HG02870 (cell line): ENCODE measurements at regions not wholly inside any gene's neighbourhood (a gene's known extent, or its start where the extent isn't known, plus 50 kb on each side); places are given as distances from the start of the nearest gene placed in this dataset.

Experiments used
- ATAC-seq: cut with Tn5 transposase; IDR thresholded peaks from one replicate; pipeline ENCODE4 v1.9.1; 2021; ENCODE audit warnings: mild to moderate bottlenecking, moderate library complexity; ENCODE audit not compliant: unreplicated experiment

DNA sequence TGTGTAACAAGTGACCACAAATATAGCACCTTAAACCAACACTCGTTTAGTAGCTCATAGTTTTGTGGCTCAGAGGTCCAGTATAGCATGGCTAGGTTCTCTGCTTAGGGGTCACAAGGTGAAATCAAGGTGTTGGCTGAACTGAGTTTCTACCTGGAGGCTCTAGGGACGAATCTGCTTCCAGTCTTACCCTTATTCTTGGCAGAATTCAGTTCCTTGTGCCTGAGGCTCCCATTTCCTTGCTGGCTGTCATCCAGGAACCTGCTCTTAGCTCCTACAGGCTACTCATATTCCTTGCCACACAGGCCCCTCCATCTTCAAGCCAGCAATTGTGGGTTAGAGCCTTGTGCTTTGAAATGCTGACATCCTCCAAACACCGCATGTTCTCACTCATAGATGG lies 212.3 kb upstream of the CDH13 start:
- no peak for ATAC-seq

DNA sequence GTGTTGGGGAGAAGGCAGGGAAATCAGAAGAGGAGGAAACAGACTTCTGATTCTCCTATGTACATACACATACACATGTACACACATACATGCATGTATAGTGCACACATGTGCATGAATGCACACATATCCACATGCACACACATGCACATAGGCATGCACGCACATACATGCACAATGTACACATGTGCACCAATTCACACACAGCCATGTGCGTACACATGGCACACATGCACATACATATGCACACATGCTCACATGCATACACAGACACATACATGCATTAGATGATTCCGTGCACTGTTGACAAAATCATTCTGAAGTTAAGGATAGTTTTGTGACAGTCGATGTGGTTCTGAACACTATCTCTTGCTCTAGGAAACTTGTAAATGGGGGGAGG lies 214.0 kb upstream of the CDH13 start:
- ATAC-seq: no peak

DNA sequence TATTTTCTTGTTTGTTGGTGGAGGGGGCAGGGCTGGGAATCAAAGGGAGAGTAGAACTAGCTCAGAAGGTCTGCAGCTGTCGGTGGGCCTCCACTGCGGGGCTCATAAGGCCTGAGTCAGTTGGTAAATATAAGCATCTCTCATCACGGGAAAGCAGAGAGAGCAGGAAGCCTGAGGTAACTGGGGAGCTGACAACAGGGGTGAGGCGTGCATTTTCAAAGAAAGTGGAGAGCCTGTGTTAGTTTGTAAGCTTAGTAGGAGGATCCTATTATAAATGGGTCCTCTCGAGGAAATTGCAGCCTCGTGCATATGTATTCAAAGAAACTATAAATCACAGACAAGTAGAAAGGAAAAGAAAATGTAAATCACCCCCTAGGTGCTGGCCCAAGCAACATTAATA lies 221.0 kb upstream of the CDH13 start:
- no peak for ATAC-seq

DNA sequence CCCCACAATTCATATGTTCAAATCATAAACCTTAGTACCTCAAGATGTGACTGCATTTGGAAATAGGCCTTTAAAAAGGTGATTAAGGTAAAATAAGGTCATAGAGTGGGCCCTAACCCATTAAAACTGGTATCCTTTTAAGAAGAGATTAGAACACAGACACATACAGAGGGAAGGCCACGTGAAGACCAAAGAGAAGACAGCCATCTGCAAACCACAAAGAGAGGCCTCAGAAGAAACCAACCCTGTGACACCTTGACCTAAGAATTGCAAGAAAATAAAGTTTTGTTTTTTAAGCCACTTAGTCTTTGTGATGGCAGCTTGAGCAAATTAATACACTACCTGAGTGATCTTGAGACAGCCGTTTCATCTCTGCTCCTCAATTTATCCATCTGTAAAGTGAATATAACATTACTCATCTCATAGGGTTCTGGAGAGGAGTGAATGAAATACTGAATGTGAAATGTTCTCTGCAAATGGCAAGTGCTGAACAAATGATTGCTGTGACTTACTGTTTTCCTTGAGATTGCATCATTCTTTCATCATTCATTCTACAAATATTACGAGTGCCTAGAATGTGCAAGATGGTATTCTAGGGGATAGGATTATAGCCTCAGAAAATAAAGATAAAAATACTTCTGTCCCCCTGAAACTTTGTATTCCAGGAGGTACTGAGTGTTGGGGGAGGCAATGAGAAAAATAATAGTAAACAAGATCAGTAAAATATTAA lies 222.0 kb upstream of the CDH13 start:
- no peak for ATAC-seq

DNA sequence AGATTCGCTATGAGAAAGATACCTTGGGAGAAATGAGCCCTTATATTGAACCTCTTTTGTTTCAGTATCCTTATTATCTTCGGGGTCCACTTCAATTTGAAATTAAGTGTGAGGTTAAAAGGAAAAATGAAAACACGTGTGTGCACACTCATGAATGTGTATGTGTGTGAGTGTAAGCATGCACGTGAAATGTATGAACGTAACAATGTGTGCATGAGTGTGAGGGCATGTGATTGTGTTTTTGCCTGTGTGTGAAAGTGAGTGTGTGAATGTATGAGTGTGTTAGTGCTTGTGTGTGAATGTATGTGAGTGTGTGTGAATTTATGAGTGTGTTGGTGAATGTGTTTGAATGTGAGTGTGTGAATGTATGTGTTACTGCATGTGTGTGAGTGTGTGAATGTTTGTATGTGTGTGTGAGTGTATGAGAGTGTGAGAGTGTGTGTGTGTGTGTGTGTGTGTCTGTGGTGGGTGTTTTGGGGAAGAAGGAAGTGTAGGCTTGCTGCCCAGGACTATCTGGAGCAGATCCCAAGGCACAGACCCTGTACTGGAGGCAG lies 224.0 kb upstream of the CDH13 start:
- ATAC-seq: no peak

DNA sequence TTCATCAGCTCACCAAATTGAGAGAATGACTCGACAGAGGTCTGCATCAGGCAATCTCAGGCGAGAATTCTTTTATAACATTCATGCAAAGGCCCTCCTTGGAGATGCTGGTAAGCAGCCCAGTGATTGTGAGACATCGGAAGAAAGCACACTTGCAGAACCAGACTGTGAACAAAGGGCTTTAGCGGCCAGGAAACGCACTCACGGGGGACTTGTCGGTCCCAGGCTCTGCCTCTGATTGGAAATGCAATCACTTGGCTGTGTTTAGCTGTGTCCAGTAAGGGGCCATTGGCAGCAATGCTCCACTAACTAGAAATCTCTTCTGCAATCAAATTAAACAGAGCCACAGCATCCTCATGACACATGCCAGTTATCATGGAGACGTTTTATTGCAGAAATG lies 226.7 kb upstream of the CDH13 start:
- no peak for ATAC-seq

DNA sequence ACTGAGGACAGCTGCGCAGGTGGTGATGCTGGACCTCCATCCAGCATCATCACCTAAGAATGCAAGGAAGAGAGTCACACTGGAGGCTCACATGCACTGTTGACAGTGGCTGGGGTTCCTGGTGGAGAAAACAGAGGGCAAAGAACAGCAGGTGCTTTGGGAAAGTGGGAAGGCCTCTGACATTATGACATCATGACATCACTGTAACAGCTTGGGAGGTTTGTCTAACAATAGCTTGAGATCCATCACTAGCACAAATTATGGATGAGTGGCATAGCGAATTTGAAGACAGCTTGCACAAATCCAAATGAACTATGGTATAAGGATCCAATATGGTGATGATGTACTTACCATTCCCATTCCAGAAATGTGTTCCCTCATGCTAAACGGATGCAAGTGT lies 226.5 kb upstream of the MPHOSPH6 start:
- ATAC-seq: no peak

DNA sequence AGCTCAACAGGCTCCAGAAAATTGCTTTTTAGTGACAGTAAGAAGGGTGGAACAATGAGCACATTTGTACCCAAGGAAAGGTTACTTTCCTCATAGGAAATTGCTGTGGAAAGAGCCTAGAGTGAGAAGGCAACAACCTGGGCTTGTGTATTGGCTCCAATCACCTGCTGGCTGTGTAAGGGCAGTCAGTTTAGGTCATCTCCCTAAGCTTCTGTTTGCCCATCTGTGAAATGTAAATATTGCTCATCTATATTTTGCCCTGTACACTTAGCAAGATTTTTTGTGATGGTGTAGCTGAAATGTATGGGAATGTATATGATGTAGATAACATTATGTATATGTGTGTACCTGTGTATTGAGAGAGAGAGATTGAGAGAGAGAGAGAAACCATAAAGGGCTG lies 225.2 kb upstream of the MPHOSPH6 start:
- ATAC-seq: no peak

DNA sequence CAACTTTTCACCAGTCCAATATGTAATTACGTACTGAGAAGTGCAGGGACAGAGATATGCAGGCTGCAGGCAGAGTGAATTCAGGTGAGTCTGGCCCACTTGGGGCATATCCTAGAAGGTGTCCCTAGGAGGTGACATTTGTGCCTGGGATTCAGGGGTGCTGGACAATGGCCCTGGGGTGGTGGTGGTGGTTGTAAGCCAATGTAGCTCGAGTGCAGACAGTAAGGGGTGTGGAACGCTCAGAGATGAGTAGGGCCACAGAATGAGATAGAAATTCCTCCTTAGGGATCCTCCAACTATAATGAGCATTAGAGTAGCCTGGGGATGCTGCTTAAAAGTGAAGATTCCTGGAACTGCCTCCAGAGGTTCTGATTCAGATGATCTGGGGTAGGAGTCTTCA lies 221.7 kb upstream of the MPHOSPH6 start:
- ATAC-seq: no peak

DNA sequence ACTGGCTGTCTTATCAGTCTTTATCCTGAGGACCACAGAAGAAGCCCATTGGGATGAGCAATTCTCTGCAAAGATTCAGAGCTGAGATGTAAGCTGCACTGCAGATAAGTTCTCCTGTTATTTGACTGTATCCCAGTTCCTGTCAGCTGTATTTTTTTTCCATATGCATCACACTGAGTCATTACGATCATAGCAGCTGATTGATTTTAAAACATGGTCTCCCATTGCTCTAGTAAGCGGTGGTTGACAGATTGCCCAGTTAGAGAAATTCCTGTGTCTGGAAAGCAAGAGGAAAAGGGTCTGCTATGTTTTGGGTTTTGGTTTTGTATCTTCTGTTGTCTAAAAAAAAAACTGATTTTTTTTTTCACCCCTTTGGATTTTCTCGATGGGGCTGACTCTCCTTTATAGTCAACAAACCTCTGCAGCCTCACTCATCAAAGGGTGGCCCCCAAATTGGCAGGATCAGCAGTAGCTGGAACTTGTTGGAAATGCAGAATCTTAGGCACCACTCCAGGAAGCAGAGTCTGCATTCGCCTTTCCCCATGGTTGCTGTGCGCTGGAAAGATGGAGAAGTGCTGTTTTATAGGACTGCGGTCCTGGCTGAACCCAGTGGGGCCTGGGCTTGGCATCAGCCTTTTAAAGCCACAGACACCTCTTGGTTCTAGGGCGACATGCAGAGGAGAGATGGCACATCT lies 220.1 kb upstream of the MPHOSPH6 start:
- ATAC-seq: no peak

DNA sequence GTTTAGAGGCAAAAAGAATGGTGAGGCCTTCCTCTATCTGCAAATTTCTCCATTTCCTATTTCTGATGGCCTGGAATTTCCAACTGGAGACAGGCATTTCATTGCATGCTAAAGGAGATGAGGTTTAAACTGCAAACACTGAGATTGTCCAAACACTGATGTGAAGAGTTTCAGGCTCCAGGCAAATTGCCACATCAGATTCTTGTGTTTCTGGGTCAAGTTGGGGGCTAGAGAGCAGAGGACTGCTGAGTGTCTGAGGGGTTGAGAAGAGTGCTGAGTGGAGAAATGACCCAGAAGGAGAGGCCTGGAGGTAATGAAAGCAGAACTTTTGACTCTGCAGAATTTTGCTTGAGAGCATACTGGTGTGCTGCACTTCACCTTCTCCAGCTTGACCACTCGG lies 216.7 kb upstream of the MPHOSPH6 start:
- no peak for ATAC-seq

DNA sequence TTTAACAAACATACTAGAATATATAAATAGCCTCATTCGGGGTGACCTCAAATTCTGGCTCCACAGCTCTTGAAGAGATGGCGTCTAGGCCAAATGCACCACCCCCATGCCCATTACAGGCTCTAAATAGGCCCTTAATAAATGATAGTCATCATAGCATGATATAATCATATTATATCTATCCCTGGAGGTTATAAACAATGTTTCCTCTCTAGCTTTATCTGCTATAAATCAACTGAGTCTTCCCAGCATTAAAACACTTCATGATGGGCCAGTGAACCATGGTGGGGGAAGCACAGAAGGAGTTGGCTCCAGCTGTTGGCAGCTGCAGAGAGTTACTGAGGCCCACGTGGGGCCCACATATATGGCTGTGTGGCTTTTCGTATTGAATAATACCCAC lies 214.9 kb upstream of the MPHOSPH6 start:
- no peak for ATAC-seq

DNA sequence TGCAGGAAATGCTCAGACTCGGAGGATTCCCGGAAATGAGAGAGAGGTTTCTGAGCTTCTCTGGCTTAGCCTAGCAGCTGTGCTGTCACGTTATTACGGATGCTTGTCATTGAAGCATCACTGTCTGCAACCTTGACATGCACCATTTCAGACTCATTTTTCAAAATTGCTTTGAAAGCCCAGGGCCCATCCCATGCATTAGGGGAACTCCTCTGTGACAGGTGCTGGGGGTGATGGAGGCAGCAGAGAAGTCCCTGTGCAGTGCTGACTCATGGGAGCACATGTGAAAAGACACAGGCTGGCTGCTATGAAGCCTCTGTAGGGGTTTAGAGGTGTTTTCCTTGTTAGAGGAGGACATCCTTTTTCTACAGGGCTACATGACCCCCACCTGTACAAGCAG lies 214.0 kb upstream of the MPHOSPH6 start:
- ATAC-seq: no peak

DNA sequence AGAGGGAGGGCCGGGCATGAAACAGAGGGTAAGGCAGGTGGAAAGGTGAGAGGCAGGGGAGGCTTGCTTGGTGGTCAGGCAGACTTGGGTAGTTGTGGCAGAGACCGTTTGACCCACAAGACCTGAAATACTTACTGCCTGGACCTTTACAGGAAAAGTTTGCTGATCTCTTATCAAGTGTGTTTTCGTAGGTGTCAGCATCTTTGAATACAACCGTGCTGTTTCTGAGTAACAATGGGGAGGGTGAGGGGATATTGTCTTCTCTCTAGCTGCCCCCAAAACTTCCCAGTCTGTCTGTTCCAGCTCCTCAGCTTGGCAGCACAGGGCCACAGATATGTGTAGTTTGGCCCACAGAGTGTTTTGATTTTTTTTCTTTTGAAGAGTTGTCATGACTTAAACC lies 212.5 kb upstream of the MPHOSPH6 start:
- no peak for ATAC-seq

DNA sequence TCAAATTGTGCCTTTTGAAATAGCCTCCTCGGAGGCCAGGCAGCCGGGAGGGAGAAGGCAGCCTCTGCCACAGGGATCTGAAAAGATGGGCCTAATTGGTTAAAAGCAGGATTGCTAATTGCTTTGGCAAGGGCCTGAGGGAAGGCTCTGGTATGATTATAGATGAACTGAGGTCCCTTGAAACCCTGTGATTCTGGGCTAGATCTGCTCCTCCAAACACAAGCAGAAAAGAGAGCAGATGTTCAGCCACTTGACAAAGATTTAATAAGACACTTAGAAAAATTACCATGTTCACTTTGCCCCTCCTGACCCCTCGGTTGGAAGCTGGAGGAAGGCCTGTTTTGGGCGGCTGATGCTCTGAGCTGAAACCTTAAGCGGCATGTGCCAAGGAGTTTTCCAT lies 209.5 kb upstream of the MPHOSPH6 start:
- ATAC-seq: no peak

DNA sequence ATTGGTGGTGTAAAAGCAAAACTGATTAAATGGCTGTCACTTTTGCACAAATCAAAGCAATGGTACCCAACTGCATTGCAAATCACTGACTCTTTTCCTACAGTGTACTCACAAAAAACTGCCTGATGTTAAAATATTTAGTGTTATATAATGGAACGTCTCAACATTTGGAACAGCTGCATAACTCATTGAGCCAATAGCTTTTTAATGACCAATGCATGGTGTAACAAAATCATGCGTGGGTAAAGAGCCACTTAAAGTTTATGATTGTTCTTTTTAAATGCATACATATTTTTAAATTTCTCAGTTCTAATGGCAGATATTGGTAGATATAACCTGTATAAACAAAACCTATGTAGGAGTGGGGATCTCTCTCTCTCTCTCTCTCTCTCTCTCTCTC lies 204.0 kb upstream of the MPHOSPH6 start:
- no peak for ATAC-seq

DNA sequence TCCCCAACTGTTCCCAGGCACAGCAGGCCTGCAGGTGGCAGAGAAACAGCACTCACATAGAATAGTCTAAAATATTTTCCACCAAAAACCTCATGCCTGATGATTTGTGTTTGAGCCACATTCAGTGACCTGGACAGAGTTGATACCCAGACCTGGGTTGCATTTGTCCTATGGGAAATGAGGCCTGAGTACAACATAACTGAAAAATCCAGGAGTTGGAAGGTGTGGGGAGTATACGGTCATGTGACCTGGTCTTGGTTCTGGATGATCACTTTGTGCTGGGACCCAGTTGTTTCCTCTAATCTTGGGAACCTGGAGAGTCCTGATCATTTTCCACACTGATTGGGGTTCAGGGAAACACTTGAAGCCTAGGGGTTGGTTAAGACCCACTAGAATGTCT lies 200.3 kb upstream of the MPHOSPH6 start:
- no peak for ATAC-seq

DNA sequence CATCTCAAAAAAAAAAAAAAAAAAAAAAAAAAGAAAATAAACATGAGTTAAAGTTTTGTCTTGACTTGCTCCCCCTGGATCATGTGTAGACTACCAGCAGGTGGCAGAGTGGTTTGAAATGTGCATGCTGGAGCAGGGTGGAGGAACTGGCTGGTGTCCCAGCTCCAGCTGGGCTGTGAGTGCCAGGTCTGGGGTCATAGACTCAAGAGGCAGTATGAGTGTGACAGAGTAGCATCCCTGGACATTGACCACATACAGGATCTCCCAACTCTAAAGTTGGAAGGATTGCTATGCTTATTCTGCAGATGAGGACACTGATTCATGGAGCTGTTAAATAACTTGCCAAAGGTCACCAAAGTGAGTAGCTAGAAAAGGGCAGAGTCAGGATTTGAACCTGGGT lies 198.0 kb upstream of the MPHOSPH6 start:
- no peak for ATAC-seq

DNA sequence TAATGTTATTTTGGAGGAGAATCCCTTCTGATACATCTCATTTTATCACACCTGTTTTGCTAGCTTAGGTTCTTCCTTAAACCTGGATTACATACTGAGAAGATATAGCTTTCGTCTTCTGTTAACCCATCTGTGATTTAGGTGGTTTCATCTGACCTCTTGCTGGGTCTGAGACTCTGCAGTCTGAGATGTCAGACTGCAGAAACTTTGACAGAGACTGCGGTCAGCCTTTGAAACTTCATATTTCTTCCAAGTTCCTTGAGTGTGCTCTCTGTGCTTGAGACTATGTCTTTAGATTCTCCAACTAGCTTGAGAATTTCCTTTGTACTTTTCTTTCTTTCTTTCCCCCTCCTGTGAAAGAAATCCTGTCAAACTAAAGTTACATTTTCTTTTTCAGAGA lies 196.4 kb upstream of the MPHOSPH6 start:
- ATAC-seq: no peak

DNA sequence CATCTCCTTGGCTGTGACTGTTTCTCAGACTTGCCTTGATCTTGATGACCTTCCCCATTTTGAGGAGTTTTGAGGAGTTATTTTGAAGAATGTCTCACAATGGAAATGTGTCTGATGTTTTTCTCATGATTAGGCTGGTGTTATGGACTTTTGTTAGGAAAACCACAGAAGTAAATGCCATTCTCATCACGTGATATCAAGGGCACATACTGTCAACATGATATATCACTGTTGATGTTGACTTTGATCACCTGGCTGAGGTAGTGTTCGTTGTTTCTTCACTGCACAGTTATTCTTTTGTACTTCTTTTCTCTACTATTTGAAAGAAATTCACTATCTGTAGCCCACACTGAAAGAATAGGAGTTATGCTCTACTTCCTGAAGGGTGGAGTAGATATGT lies 194.7 kb upstream of the MPHOSPH6 start:
- no peak for ATAC-seq

DNA sequence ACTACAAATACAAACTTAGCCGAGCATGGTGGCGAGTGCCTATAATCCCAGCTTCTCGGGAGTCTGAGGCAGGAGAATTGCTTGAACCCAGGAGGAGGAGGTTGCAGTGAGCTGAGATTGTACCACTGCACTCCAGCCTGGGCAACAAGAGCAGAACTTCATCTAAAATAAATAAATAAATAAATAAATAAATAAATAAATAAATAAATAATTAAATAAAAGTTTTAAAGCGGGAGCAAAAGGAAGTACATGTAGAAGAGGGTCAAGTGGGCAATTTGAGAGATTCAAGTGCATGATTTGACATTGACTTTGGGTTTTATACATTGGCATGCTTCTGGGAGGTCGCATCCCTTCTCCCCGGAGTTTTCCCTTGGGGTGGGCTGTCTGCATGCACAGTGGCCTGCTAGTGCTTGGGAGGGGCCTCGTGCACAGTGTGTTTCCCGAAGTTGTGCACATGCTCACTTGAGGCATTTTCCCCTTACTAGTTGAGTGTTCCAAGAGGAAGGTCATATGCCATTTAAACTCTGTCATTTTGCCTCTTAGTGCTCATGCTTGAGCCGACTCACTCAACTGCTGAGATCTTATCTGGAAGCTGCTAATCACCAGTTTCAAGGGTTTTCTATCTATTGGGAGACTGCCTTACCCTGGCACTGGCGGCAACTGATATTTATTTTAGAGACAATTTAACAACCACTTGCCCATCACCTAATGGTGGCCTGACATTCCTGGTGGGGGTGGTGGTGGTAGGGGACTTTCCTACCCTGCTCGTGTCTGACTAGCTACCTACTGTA lies 193.2 kb upstream of the MPHOSPH6 start:
- ATAC-seq: no peak

DNA sequence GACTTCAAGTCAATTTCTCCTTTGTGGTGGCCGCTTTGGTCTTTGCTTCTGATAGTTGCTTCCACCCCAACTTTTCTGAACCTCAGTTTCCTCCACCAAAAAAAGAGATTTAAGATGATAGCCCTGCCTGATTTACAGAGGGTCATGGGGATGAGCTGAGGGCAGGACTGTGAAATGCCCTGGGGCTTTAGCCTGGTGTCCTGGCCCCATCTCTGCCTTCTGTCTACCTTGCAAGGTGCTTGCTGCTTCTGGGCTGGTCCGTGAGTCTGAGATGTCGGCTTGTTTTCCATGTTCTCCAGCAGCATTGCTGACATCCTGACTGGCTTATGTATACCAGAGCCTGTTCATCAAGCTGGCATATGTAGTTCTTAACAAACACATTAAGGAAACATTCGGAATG lies 191.9 kb upstream of the MPHOSPH6 start:
- no peak for ATAC-seq
